Hematopoietic multipotent progenitor cell treated with erythropoietin and hydrocortisone succinate and interleukin-3 and kit ligand, for 4 days (in vitro differentiated cells): ENCODE measurements at regions not wholly inside any gene's neighbourhood (a gene's known extent, or its start where the extent isn't known, plus 50 kb on each side); places are given as distances from the start of the nearest gene placed in this dataset.
"Not testable (repeated sequence)": the region's sequence is repeated elsewhere in the genome, so short reads cannot be mapped to it uniquely, and the experiment has no call there.

Experiments
- DNase-seq: peaks from one replicate; pipeline ENCODE4 v3.0.0-alpha.2; 2015

GRCh38 chr2:194915485-194915884 is 741.5 kb upstream of the SLC39A10 start:
- no peak for DNase-seq

- no peak for DNase-seq
These were observed 749.5 kb upstream of the SLC39A10 start for GRCh38 chr2:194907569-194907968.

- no peak for DNase-seq
These were observed 760.2 kb upstream of the SLC39A10 start for GRCh38 chr2:194896871-194897270.

GRCh38 chr2:194883711-194884110 is 773.3 kb upstream of the SLC39A10 start:
- no peak for DNase-seq

- no peak for DNase-seq
These were observed 786.0 kb upstream of the SLC39A10 start for GRCh38 chr2:194870974-194871535.

- DNase-seq, result peak; percentile 54
These were observed 789.7 kb upstream of the SLC39A10 start for GRCh38 chr2:194867328-194867727.

- DNase-seq, result no peak
These were observed 802.1 kb upstream of the SLC39A10 start for GRCh38 chr2:194854941-194855340.

- DNase-seq, result no peak
These were observed 814.2 kb upstream of the SLC39A10 start for GRCh38 chr2:194842871-194843270.

GRCh38 chr2:194834371-194834770 is 822.7 kb upstream of the SLC39A10 start:
- not testable (repeated sequence) for DNase-seq

GRCh38 chr2:194826241-194826640 is 830.8 kb upstream of the SLC39A10 start:
- no peak for DNase-seq

- no peak for DNase-seq
These were observed 832.6 kb upstream of the SLC39A10 start for GRCh38 chr2:194824450-194824849.

GRCh38 chr2:194822657-194823056 is 834.4 kb upstream of the SLC39A10 start:
- DNase-seq, result no peak

- DNase-seq, result no peak
These were observed 834.9 kb upstream of the SLC39A10 start for GRCh38 chr2:194822097-194822496.

GRCh38 chr2:194819367-194819766 is 837.7 kb upstream of the SLC39A10 start:
- DNase-seq, result peak; percentile 31

- no peak for DNase-seq
These were observed 841.6 kb upstream of the SLC39A10 start for GRCh38 chr2:194815475-194815874.

GRCh38 chr2:194802589-194802988 is 854.4 kb upstream of the SLC39A10 start:
- no peak for DNase-seq

- DNase-seq, result not testable (repeated sequence)
These were observed 870.0 kb upstream of the SLC39A10 start for GRCh38 chr2:194787071-194787470.

- DNase-seq, result not testable (repeated sequence)
These were observed 885.6 kb upstream of the SLC39A10 start for GRCh38 chr2:194771394-194771793.

- no peak for DNase-seq
These were observed 888.0 kb upstream of the SLC39A10 start for GRCh38 chr2:194769030-194769429.

- DNase-seq, result no peak
These were observed 891.3 kb upstream of the SLC39A10 start for GRCh38 chr2:194765723-194766122.

- DNase-seq, result no peak
These were observed 906.1 kb upstream of the SLC39A10 start for GRCh38 chr2:194750926-194751325.

GRCh38 chr2:194745557-194746146 is 911.4 kb upstream of the SLC39A10 start:
- no peak for DNase-seq

GRCh38 chr2:194742706-194743105 is 914.3 kb upstream of the SLC39A10 start:
- no peak for DNase-seq

GRCh38 chr2:194739217-194739616 is 917.8 kb upstream of the SLC39A10 start:
- DNase-seq, result no peak
